Endothelial cell of umbilical vein (primary cell): ENCODE measurements at regions not wholly inside any gene's neighbourhood (a gene's known extent, or its start where the extent isn't known, plus 50 kb on each side); places are given as distances from the start of the nearest gene placed in this dataset.

Experiments used
- BruUV-seq: library from RNA; stranded (reverse); fragments of 400-500 nt; replicated peaks from 2 replicates; lab custom pipeline; 2021; lab: Mats Ljungman, UMichigan
- CTCF ChIA-PET: fragments of 300-600, 350-600 bp; sonication (Branson Sonifier 250); formaldehyde crosslinking; loops from one replicate; lab custom pipeline; 2021; ENCODE audit warnings: antibody characterized with exemption, inconsistent platforms; lab: Charles Lee
- POLR2A ChIA-PET: fragments of 300-600, 350-600 bp; sonication (Branson Sonifier 250); formaldehyde crosslinking; loops from one replicate; lab custom pipeline; 2021; ENCODE audit warnings: antibody characterized with exemption, inconsistent platforms; lab: Charles Lee
- DNase-seq: peaks from one replicate; pipeline ENCODE4 v3.0.0-alpha.2; 2011; ENCODE audit warnings: low read depth, low spot score
- FAIRE-seq: peaks from 2 replicates; lab custom pipeline; 2011; peaks lifted over from hg19 to GRCh38; lab: Jason Lieb, UNC
- H2AFZ ChIP-seq: 2 replicates; pipeline ENCODE4 v1.6.0; 2012; ENCODE audit warnings: low read depth, low read length, control low read depth, inconsistent platforms
- H3K27ac ChIP-seq: 2 replicates; pipeline ENCODE4 v1.5.1; 2011; ENCODE audit warnings: low read depth, mild to moderate bottlenecking, control low read depth, low read length, moderate library complexity; ENCODE audit not compliant: insufficient read depth
- H3K27me3 ChIP-seq, 2 experiments: 2 replicates each; pipeline versions ENCODE4 v1.6.0 to v1.6.1; 2011; ENCODE audit warnings: low read length in 2 of 2, mixed read lengths in 1 of 2; ENCODE audit not compliant: control insufficient read depth in 2 of 2, insufficient read depth in 2 of 2
- H3K36me3 ChIP-seq, 2 experiments: 2 replicates in 1 of 2; 3 replicates in 1 of 2; pipeline ENCODE4 v1.5.1; 2011; ENCODE audit warnings: low read length in 2 of 2, mild to moderate bottlenecking in 1 of 2, moderate library complexity in 1 of 2; ENCODE audit not compliant: control insufficient read depth in 2 of 2, insufficient read depth in 2 of 2; ENCODE audit errors: extremely low read depth in 1 of 2
- H3K4me1 ChIP-seq: 3 replicates; pipeline ENCODE4 v1.5.1; 2011; ENCODE audit warnings: mild to moderate bottlenecking, low read length; ENCODE audit not compliant: control insufficient read depth, insufficient read depth; ENCODE audit errors: extremely low read depth
- H3K4me2 ChIP-seq: 2 replicates; pipeline ENCODE4 v1.6.1; 2011; ENCODE audit warnings: low read length, control low read depth, mixed read lengths; ENCODE audit not compliant: insufficient read depth
- H3K4me3 ChIP-seq, 3 experiments: fragments of 200-600 bp in 1 of 3; sonication (generic), shearing (Covaris generic) in 1 of 3; replicated peaks in 1 of 3; 2 replicates each; pipeline ENCODE4 v1.5.1; 2011 to 2016; ENCODE audit warnings: control low read depth in 3 of 3, low read length in 3 of 3, mild to moderate bottlenecking in 2 of 3, inconsistent platforms in 1 of 3, low read depth in 1 of 3, moderate library complexity in 1 of 3; ENCODE audit not compliant: insufficient read depth in 1 of 3
- H3K79me2 ChIP-seq: 2 replicates; pipeline ENCODE4 v1.6.0; 2012; ENCODE audit warnings: low read length, inconsistent platforms; ENCODE audit not compliant: control insufficient read depth, insufficient read depth
- H3K9ac ChIP-seq: replicated peaks from 2 replicates; pipeline ENCODE3; 2011; ENCODE audit warnings: low read length, control low read depth; ENCODE audit not compliant: insufficient read depth; ENCODE audit errors: extremely low read depth
- H3K9me1 ChIP-seq: replicated peaks from 3 replicates; pipeline ENCODE4 v1.6.0; 2011; ENCODE audit warnings: mild to moderate bottlenecking, low read length; ENCODE audit not compliant: control insufficient read depth, insufficient read depth; ENCODE audit errors: extremely low read depth
- H3K9me3 ChIP-seq: replicated peaks from 2 replicates; pipeline ENCODE4 v1.5.1; 2012; ENCODE audit warnings: low read length, inconsistent platforms; ENCODE audit not compliant: control insufficient read depth, insufficient read depth
- H4K20me1 ChIP-seq: replicated peaks from 2 replicates; pipeline ENCODE3; 2011; ENCODE audit warnings: mild to moderate bottlenecking, low read length; ENCODE audit not compliant: control insufficient read depth, insufficient read depth; ENCODE audit errors: extremely low read depth
- EZH2 ChIP-seq: IDR thresholded peaks from 2 replicates; pipeline ENCODE4 v1.6.1; 2012; ENCODE audit warnings: borderline replicate concordance, low read depth, mild to moderate bottlenecking, moderate library complexity, low read length, inconsistent platforms; ENCODE audit not compliant: severe bottlenecking
- FOS ChIP-seq: IDR thresholded peaks from 2 replicates; pipeline ENCODE4 v1.6.1; 2011; ENCODE audit warnings: mild to moderate bottlenecking, low read length, moderate library complexity, borderline replicate concordance; ENCODE audit not compliant: insufficient read depth
- GATA2 ChIP-seq: IDR thresholded peaks from 2 replicates; pipeline ENCODE4 v1.7.0; 2011; ENCODE audit warnings: low read depth, mild to moderate bottlenecking, moderate library complexity, mixed read lengths, low read length; ENCODE audit not compliant: insufficient read length, insufficient read depth
- JUN ChIP-seq: IDR thresholded peaks from 2 replicates; pipeline ENCODE4 v1.6.1; 2011; ENCODE audit warnings: borderline replicate concordance, low read depth; ENCODE audit not compliant: insufficient read length, insufficient read depth
- MAX ChIP-seq: IDR thresholded peaks from 2 replicates; pipeline ENCODE4 v1.6.1; 2011; ENCODE audit not compliant: insufficient read depth, insufficient read length
- MYC ChIP-seq: IDR thresholded peaks from one replicate; pipeline ENCODE4 v1.6.1; 2011; ENCODE audit warnings: mild to moderate bottlenecking, low read depth, low read length
- POLR2A ChIP-seq: IDR thresholded peaks from 2 replicates; pipeline ENCODE4 v1.6.1; 2012; ENCODE audit warnings: low read depth, mild to moderate bottlenecking, control low read depth, low read length
- POLR2AphosphoS5 ChIP-seq: IDR thresholded peaks from 2 replicates; pipeline ENCODE4 v1.6.1; 2012; ENCODE audit warnings: low read depth, mild to moderate bottlenecking, control low read depth, low read length, moderate library complexity; ENCODE audit not compliant: insufficient read depth
- dilution Hi-C: fragments of 300-500 bp; cut with MboI; formaldehyde crosslinking; loops from one replicate; pipeline ENCODE4 v1.15.0; 2019; ENCODE audit warnings: low sequenced_read_pairs; ENCODE audit not compliant: extremely low pct_ligation_motif_present
- intact Hi-C: fragments of 100-400 bp; cut with micrococcal nuclease; formaldehyde crosslinking; loops from one replicate; pipeline ENCODE4 v1.10.0; 2022
- TF ChIP-seq, protein P1 (sequence below), 2 donors: IDR thresholded peaks; 1 replicate in 1 of 2; 2 replicates in 1 of 2; pipeline ENCODE4 v1.5.1; 2011; ENCODE audit warnings: low read length in 2 of 2, mild to moderate bottlenecking in 2 of 2, moderate library complexity in 2 of 2, control low read depth in 1 of 2, inconsistent platforms in 1 of 2, low read depth in 1 of 2; ENCODE audit not compliant: insufficient read depth in 1 of 2; ENCODE audit errors: extremely low read depth in 1 of 2

GRCh38 chr10:78313636-78314035, 280.0 kb downstream of the RPS24 start:
- no peak overlapping the region for H3K4me2 ChIP-seq
- ChIA-PET POLR2A (no interaction called here), CTCF (interaction anchor here (1.0 to 3.3 kb wide), 4 partner anchors 9 to 266 kb away, joined by 3 to 15 read pairs (median 8); no protein-coding TSS in a partner anchor)
- no peak overlapping the region for H3K27ac ChIP-seq
- H3K9ac ChIP-seq, result no peak overlapping the region
- H3K9me1 ChIP-seq, result no peaks in the 10 kb centered on the region
- TF ChIP-seq FOS, result no peak
- no peak for TF ChIP-seq EZH2
- TF ChIP-seq MAX, result no peak
- TF ChIP-seq, protein P1, sequence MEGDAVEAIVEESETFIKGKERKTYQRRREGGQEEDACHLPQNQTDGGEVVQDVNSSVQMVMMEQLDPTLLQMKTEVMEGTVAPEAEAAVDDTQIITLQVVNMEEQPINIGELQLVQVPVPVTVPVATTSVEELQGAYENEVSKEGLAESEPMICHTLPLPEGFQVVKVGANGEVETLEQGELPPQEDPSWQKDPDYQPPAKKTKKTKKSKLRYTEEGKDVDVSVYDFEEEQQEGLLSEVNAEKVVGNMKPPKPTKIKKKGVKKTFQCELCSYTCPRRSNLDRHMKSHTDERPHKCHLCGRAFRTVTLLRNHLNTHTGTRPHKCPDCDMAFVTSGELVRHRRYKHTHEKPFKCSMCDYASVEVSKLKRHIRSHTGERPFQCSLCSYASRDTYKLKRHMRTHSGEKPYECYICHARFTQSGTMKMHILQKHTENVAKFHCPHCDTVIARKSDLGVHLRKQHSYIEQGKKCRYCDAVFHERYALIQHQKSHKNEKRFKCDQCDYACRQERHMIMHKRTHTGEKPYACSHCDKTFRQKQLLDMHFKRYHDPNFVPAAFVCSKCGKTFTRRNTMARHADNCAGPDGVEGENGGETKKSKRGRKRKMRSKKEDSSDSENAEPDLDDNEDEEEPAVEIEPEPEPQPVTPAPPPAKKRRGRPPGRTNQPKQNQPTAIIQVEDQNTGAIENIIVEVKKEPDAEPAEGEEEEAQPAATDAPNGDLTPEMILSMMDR (IDR thresholded peaks at IDR 0.05; ENCODE audit: extremely low read depth in 1 of 2, insufficient read depth in 1 of 2, low read depth in 1 of 2, low read length in 2 of 2), result no peak
- no peak for TF ChIP-seq MYC
- TF ChIP-seq POLR2AphosphoS5, result no peak
- no peak for TF ChIP-seq GATA2
- TF ChIP-seq POLR2A, result no peak
- no peak for TF ChIP-seq JUN
- BruUV-seq, result no TSS peak
- H3K9me3 ChIP-seq, result no peaks in the 10 kb centered on the region
- no peak for DNase-seq
- intact Hi-C loops (no loop called here), dilution Hi-C loops (no loop called here)
- FAIRE-seq, result no peak
- no peak overlapping the region for H2AFZ ChIP-seq
- peaks cover 0 to 3% of the 10 kb centered on the region in 2 experiments for H3K27me3 ChIP-seq
- H3K79me2 ChIP-seq, result no peaks in the 10 kb centered on the region
- H3K36me3 ChIP-seq, result no peaks in the 10 kb centered on the region
- no peak overlapping the region for H3K4me3 ChIP-seq
- peaks cover 5% of the 10 kb centered on the region for H3K4me1 ChIP-seq
- H4K20me1 ChIP-seq, result no peaks in the 10 kb centered on the region
